A549 (cell line): ENCODE measurements at regions not wholly inside any gene's neighbourhood (a gene's known extent, or its start where the extent isn't known, plus 50 kb on each side); places are given as distances from the start of the nearest gene placed in this dataset.

ENCODE experiments used
- ATAC-seq, 2 experiments: fragments of 200-7000 bp in 1 of 2; fragments of >200 bp in 1 of 2; cut with Nextera tagmentation in 1 of 2; cut with Tn5 transposase in 1 of 2; 3 replicates each; pipeline versions ENCODE4 v1.8.0 to v1.9.1; 2018 to 2020; ENCODE audit warnings: mild to moderate bottlenecking in 1 of 2, moderate library complexity in 1 of 2
- CTCF ChIA-PET: fragments of 300-600 bp; sonication (Branson Sonifier 250); formaldehyde crosslinking; extraction: SDS; loops from one replicate; lab custom pipeline; 2021; ENCODE audit warnings: antibody characterized with exemption, inconsistent platforms; lab: Yijun Ruan, JAX
- POLR2A ChIA-PET: fragments of 350-600 bp; formaldehyde crosslinking; extraction: SDS; loops from one replicate; lab custom pipeline; 2021; ENCODE audit warnings: antibody characterized with exemption, inconsistent platforms; lab: Yijun Ruan, JAX
- DNase-seq, 2 experiments: peaks; one replicate each; pipeline versions ENCODE4 v3.0.0 to v3.0.0-alpha.2; 2011 to 2016; ENCODE audit warnings: low read depth in 1 of 2, low spot score in 1 of 2
- FAIRE-seq: peaks from 2 replicates; lab custom pipeline; 2011; peaks lifted over from hg19 to GRCh38; lab: Jason Lieb, UNC
- H3K27ac ChIP-seq, 2 experiments: fragments of >200 bp; sonication (Bioruptor Twin); formaldehyde crosslinking; 3 replicates each; pipeline ENCODE4 v1.5.1; 2016 to 2017
- H3K4me1 ChIP-seq: fragments of >200 bp; sonication (Bioruptor Twin); formaldehyde crosslinking; 3 replicates; pipeline ENCODE4 v1.6.1; 2016
- H3K4me2 ChIP-seq: fragments of >200 bp; sonication (Bioruptor Twin); formaldehyde crosslinking; 3 replicates; pipeline ENCODE4 v1.6.1; 2016
- H3K4me3 ChIP-seq: fragments of >200 bp; sonication (Bioruptor Twin); formaldehyde crosslinking; 3 replicates; pipeline ENCODE4 v1.5.1; 2016
- H3K9me3 ChIP-seq: fragments of >200 bp; sonication (Bioruptor Twin); formaldehyde crosslinking; 3 replicates; pipeline ENCODE4 v1.6.1; 2016
- CBX8 ChIP-seq: fragments of 200-600 bp; sonication (generic); IDR thresholded peaks from 2 replicates; pipeline ENCODE4 v1.6.1; 2016
- CHD2 ChIP-seq: fragments of 150-350 bp; IDR thresholded peaks from 2 replicates; pipeline ENCODE4 v1.6.1; 2014; ENCODE audit warnings: low read length; ENCODE audit not compliant: partially characterized antibody
- CHD4 ChIP-seq: fragments of 200-600 bp; sonication (generic); IDR thresholded peaks from 2 replicates; pipeline ENCODE4 v1.6.1; 2016; ENCODE audit warnings: antibody characterized with exemption, mild to moderate bottlenecking, borderline replicate concordance
- EHMT2 ChIP-seq: fragments of 200-600 bp; sonication (generic); IDR thresholded peaks from 2 replicates; pipeline ENCODE4 v1.6.1; 2016; ENCODE audit warnings: antibody characterized with exemption, low read depth, mild to moderate bottlenecking, moderate library complexity
- ESRRA ChIP-seq: fragments of 150-350 bp; IDR thresholded peaks from 2 replicates; pipeline ENCODE4 v1.6.1; 2014; ENCODE audit warnings: mild to moderate bottlenecking, low read length, borderline replicate concordance
- FOSB ChIP-seq: fragments of 250-450 bp; sonication (Bioruptor Pico); IDR thresholded peaks from 2 replicates; pipeline ENCODE4 v1.5.0; 2020; ENCODE audit warnings: mild to moderate bottlenecking, moderate library complexity
- FOSL2 ChIP-seq, 2 experiments: fragments of 450-650 bp in 1 of 2; fragments of >200 bp in 1 of 2; sonication (Bioruptor Twin) in 1 of 2; formaldehyde crosslinking; IDR thresholded peaks; 2 replicates each; pipeline versions ENCODE4 v1.5.0 to v1.6.1; 2016 to 2020; ENCODE audit warnings: mild to moderate bottlenecking in 1 of 2, moderate library complexity in 1 of 2
- FOXS1 ChIP-seq: fragments of 250-450 bp; sonication (Bioruptor Pico); IDR thresholded peaks from 2 replicates; pipeline ENCODE4 v1.5.0; 2020; ENCODE audit warnings: mild to moderate bottlenecking, moderate library complexity
- GATA3 ChIP-seq: IDR thresholded peaks from 2 replicates; pipeline ENCODE4 v1.6.1; 2012; ENCODE audit warnings: borderline replicate concordance
- HDAC2 ChIP-seq: fragments of 200-600 bp; sonication (generic); IDR thresholded peaks from 2 replicates; pipeline ENCODE4 v1.6.1; 2016
- HOXA7 ChIP-seq: fragments of 250-450 bp; sonication (Bioruptor Pico); IDR thresholded peaks from 2 replicates; pipeline ENCODE4 v1.5.0; 2020; ENCODE audit warnings: mild to moderate bottlenecking, moderate library complexity
- JUNB ChIP-seq: fragments of >200 bp; sonication (Bioruptor Twin); formaldehyde crosslinking; IDR thresholded peaks from 2 replicates; pipeline ENCODE4 v1.6.1; 2016
- KDM1A ChIP-seq: fragments of 200-600 bp; sonication (generic); IDR thresholded peaks from 2 replicates; pipeline ENCODE4 v1.6.1; 2016; ENCODE audit warnings: low read depth, mild to moderate bottlenecking
- MAFK ChIP-seq: fragments of 450-650 bp; IDR thresholded peaks from 2 replicates; pipeline ENCODE4 v1.6.1; 2014; ENCODE audit not compliant: partially characterized antibody
- MAZ ChIP-seq: fragments of 150-350 bp; IDR thresholded peaks from 2 replicates; pipeline ENCODE4 v1.6.1; 2014; ENCODE audit warnings: antibody characterized with exemption, low read depth, low read length, borderline replicate concordance
- NFE2L2 ChIP-seq: fragments of 150-350 bp; conservative IDR thresholded peaks from 2 replicates; pipeline ENCODE4 v1.6.1; 2014; ENCODE audit warnings: low read length
- NR3C1 ChIP-seq: fragments of >200 bp; sonication (Bioruptor Twin); formaldehyde crosslinking; IDR thresholded peaks from 3 replicates; pipeline ENCODE4 v1.6.1; 2017
- POLR2A ChIP-seq: IDR thresholded peaks from 2 replicates; pipeline ENCODE4 v1.6.1; 2012; ENCODE audit warnings: mild to moderate bottlenecking, low read length
- POLR2AphosphoS2 ChIP-seq: conservative IDR thresholded peaks from 2 replicates; pipeline ENCODE4 v1.6.1; 2012; ENCODE audit warnings: low read length, improper control_type of control experiment, inconsistent platforms
- RARB ChIP-seq: fragments of 250-450 bp; sonication (Bioruptor Pico); IDR thresholded peaks from 2 replicates; pipeline ENCODE4 v1.8.0; 2021; ENCODE audit warnings: mild to moderate bottlenecking, moderate library complexity
- RCOR1 ChIP-seq: fragments of 150-350 bp; IDR thresholded peaks from 2 replicates; pipeline ENCODE4 v1.6.1; 2014; ENCODE audit warnings: antibody characterized with exemption, low read length, low read depth
- TP53 ChIP-seq: fragments of 250-450 bp; sonication (Bioruptor Pico); IDR thresholded peaks from 2 replicates; pipeline ENCODE4 v1.5.0; 2021; ENCODE audit warnings: mild to moderate bottlenecking, moderate library complexity
- ZC3H11A ChIP-seq: fragments of 450-650 bp; IDR thresholded peaks from 2 replicates; pipeline ENCODE4 v1.6.1; 2014; ENCODE audit warnings: antibody characterized with exemption, mild to moderate bottlenecking
- ZFP36 ChIP-seq: fragments of 450-650 bp; IDR thresholded peaks from 2 replicates; pipeline ENCODE4 v1.6.1; 2014; ENCODE audit warnings: borderline replicate concordance; ENCODE audit not compliant: partially characterized antibody
- ZNF302 ChIP-seq: fragments of 250-450 bp; sonication (Bioruptor Pico); IDR thresholded peaks from 2 replicates; pipeline ENCODE4 v1.9.0; 2021; ENCODE audit warnings: inconsistent platforms, mild to moderate bottlenecking, moderate library complexity
- ZSCAN20 ChIP-seq: fragments of 250-450 bp; sonication (Bioruptor Pico); IDR thresholded peaks from 2 replicates; pipeline ENCODE4 v1.8.0; 2022; ENCODE audit warnings: mild to moderate bottlenecking, moderate library complexity
- WGBS: methylation state at CpG from one replicate; pipeline ENCODE4 v1.1.6; 2017; ENCODE audit errors: missing lambda C conversion rate; 5-methylcytosine and 5-hydroxymethylcytosine counted together
- TF ChIP-seq, protein P1 (sequence below): IDR thresholded peaks from 2 replicates; pipeline ENCODE4 v1.6.1; 2012; ENCODE audit warnings: low read depth, borderline replicate concordance
- TF ChIP-seq, protein P2 (sequence below): fragments of 250-450 bp; sonication (Bioruptor Pico); IDR thresholded peaks from 2 replicates; pipeline ENCODE4 v1.5.0; 2021; ENCODE audit warnings: mild to moderate bottlenecking, moderate library complexity, borderline replicate concordance
- TF ChIP-seq, protein P3 (sequence below): fragments of >200 bp; sonication (Bioruptor Twin); formaldehyde crosslinking; IDR thresholded peaks from 3 replicates; pipeline ENCODE4 v1.6.1; 2016
- TF ChIP-seq, protein P4 (sequence below): fragments of 150-350 bp; IDR thresholded peaks from 2 replicates; pipeline ENCODE4 v1.6.1; 2014; ENCODE audit warnings: low read depth, mild to moderate bottlenecking, low read length
- TF ChIP-seq, protein P5 (sequence below): fragments of >200 bp; sonication (Bioruptor Twin); formaldehyde crosslinking; IDR thresholded peaks from 2 replicates; pipeline ENCODE4 v1.6.1; 2016
- TF ChIP-seq, protein P6 (sequence below): fragments of 250-450 bp; sonication (Bioruptor Pico); IDR thresholded peaks from 2 replicates; pipeline ENCODE4 v1.5.0; 2020; ENCODE audit warnings: low read depth, mild to moderate bottlenecking, moderate library complexity

DNA sequence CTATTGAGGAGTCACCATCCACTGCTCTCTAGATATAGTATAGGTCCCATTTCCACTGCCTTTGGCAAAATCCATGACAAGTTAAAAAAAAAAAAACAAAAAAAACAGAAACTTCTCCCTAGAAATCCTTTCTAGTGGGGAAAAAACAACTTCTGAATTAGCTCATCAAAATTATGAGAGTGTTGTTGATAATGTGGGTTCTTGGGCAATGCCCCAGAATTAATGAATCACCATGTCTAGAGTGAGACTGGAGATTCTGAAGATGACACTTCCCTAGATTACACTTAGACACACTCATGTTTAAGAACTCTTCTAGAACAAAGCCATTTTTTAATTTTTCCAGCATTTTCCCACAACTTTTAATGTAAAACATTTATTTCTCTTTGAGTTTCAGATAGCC, 728.0 kb upstream of the C9orf72 start:
- ChIA-PET CTCF (no interaction called here), POLR2A (no interaction called here)
- Histone ChIP-seq H3K4me1 (no peaks in the 10 kb centered on the region), H3K4me3 (no peak overlapping the region), H3K4me2 (no peak overlapping the region), H3K9me3 (no peaks in the 10 kb centered on the region), H3K27ac (no peak overlapping the region)
- FAIRE-seq (no peak), DNase-seq (no peak), ATAC-seq (no peak)
- TF ChIP-seq, protein P1, sequence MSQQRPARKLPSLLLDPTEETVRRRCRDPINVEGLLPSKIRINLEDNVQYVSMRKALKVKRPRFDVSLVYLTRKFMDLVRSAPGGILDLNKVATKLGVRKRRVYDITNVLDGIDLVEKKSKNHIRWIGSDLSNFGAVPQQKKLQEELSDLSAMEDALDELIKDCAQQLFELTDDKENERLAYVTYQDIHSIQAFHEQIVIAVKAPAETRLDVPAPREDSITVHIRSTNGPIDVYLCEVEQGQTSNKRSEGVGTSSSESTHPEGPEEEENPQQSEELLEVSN: no peak
- no peak for TF ChIP-seq ZFP36
- no peak for TF ChIP-seq HDAC2
- TF ChIP-seq HOXA7 (CRISPR knock-in tag): no peak
- no peak for TF ChIP-seq MAFK
- TF ChIP-seq, protein P2, sequence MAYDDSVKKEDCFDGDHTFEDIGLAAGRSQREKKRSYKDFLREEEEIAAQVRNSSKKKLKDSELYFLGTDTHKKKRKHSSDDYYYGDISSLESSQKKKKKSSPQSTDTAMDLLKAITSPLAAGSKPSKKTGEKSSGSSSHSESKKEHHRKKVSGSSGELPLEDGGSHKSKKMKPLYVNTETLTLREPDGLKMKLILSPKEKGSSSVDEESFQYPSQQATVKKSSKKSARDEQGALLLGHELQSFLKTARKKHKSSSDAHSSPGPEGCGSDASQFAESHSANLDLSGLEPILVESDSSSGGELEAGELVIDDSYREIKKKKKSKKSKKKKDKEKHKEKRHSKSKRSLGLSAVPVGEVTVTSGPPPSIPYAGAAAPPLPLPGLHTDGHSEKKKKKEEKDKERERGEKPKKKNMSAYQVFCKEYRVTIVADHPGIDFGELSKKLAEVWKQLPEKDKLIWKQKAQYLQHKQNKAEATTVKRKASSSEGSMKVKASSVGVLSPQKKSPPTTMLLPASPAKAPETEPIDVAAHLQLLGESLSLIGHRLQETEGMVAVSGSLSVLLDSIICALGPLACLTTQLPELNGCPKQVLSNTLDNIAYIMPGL (CRISPR knock-in tag): no peak
- TF ChIP-seq FOSB (CRISPR knock-in tag): no peak
- TF ChIP-seq RARB (CRISPR knock-in tag): no peak
- no peak for TF ChIP-seq NR3C1
- no peak for TF ChIP-seq FOXS1 (CRISPR knock-in tag)
- TF ChIP-seq GATA3: no peak

DNA sequence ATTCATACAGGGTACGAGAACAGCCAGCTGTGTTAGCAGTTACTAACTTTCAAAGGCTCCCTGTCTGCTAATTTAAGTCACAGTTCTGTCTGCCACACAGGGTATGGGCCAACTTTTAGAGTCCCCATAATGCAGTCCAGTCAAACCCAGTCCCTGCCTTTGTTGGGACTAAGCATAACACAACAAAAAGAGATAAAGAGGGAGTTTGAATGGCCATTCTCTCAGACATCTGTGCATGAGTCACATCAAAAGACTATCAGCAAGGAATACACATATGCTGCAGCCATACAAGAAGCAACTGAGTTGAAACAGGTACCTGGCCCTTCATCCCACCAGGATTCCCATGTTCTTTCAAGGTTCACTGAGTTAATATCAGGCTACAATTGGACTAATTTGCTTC, 744.5 kb upstream of the C9orf72 start:
- ATAC-seq (no peak), DNase-seq (no peak), FAIRE-seq (no peak)
- H3K4me2 ChIP-seq: no peak overlapping the region
- WGBS: 0% methylated on average over 1 of the region's 1 CpG
- POLR2A ChIA-PET: no interaction called here
- H3K9me3 ChIP-seq: no peaks in the 10 kb centered on the region
- H3K4me3 ChIP-seq: no peak overlapping the region
- no peaks in the 10 kb centered on the region for H3K4me1 ChIP-seq
- no peak overlapping the region for H3K27ac ChIP-seq
- TF ChIP-seq EHMT2 (no peak), TP53 (CRISPR knock-in tag) (no peak), FOXS1 (CRISPR knock-in tag) (no peak), MAFK (no peak), JUNB (no peak), ESRRA (no peak), POLR2AphosphoS2 (no peak), POLR2A (no peak), NR3C1 (no peak), ZC3H11A (no peak)
- TF ChIP-seq, protein P3, sequence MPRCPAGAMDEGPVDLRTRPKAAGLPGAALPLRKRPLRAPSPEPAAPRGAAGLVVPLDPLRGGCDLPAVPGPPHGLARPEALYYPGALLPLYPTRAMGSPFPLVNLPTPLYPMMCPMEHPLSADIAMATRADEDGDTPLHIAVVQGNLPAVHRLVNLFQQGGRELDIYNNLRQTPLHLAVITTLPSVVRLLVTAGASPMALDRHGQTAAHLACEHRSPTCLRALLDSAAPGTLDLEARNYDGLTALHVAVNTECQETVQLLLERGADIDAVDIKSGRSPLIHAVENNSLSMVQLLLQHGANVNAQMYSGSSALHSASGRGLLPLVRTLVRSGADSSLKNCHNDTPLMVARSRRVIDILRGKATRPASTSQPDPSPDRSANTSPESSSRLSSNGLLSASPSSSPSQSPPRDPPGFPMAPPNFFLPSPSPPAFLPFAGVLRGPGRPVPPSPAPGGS: no peak
- TF ChIP-seq, all 56 proteins: peak for 0
- CTCF ChIA-PET: no interaction called here

DNA sequence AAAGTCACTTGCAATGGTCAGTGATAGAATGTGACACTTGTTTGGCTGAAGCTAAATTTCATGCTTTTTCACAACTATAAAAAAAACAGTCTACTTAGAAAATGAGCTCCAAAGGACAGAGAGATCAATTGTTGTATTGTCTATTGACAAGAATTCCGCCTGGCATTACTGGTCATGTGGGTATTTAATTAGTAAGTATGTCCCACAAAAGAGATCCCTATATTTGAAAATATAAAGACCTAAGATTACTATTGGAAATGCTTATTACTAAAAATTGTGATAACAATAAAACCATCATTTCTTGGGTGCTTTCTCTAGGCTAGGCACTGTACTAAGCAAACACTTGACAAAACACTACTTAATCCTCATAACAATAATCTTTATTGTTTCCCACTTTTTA, 745.2 kb upstream of the C9orf72 start:
- Histone ChIP-seq H3K4me2 (no peak overlapping the region), H3K27ac (no peak overlapping the region), H3K9me3 (no peaks in the 10 kb centered on the region), H3K4me3 (no peak overlapping the region), H3K4me1 (no peaks in the 10 kb centered on the region)
- DNase-seq: no peak
- WGBS: 2% methylated on average over 1 of the region's 1 CpG
- FAIRE-seq: no peak
- CTCF ChIA-PET: interaction anchor here (0.7 kb wide), 1 partner anchor 65 kb away, joined by 4 read pairs; no protein-coding TSS in a partner anchor
- ATAC-seq: no peak
- POLR2A ChIA-PET: no interaction called here
- TF ChIP-seq TP53 (CRISPR knock-in tag) (no peak), CBX8 (no peak), FOSL2 (IDR thresholded peaks at IDR 0.05) (no peak), FOSL2 (CRISPR knock-in tag; IDR thresholded peaks at IDR 0.05) (no peak), HOXA7 (CRISPR knock-in tag) (no peak), MAZ (no peak), KDM1A (no peak), NFE2L2 (no peak), ZNF302 (CRISPR knock-in tag) (no peak), ZSCAN20 (CRISPR knock-in tag) (no peak), CHD4 (no peak), CHD2 (no peak), RCOR1 (no peak)
- TF ChIP-seq, protein P4, sequence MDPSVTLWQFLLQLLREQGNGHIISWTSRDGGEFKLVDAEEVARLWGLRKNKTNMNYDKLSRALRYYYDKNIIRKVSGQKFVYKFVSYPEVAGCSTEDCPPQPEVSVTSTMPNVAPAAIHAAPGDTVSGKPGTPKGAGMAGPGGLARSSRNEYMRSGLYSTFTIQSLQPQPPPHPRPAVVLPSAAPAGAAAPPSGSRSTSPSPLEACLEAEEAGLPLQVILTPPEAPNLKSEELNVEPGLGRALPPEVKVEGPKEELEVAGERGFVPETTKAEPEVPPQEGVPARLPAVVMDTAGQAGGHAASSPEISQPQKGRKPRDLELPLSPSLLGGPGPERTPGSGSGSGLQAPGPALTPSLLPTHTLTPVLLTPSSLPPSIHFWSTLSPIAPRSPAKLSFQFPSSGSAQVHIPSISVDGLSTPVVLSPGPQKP: no peak
- TF ChIP-seq, protein P5, sequence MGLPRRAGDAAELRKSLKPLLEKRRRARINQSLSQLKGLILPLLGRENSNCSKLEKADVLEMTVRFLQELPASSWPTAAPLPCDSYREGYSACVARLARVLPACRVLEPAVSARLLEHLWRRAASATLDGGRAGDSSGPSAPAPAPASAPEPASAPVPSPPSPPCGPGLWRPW: no peak
- TF ChIP-seq, protein P6, sequence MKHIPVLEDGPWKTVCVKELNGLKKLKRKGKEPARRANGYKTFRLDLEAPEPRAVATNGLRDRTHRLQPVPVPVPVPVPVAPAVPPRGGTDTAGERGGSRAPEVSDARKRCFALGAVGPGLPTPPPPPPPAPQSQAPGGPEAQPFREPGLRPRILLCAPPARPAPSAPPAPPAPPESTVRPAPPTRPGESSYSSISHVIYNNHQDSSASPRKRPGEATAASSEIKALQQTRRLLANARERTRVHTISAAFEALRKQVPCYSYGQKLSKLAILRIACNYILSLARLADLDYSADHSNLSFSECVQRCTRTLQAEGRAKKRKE: no peak
